Fibroblast of lung (primary cell): ENCODE measurements at regions not wholly inside any gene's neighbourhood (a gene's known extent, or its start where the extent isn't known, plus 50 kb on each side); places are given as distances from the start of the nearest gene placed in this dataset.
A peak's percentile ranks its signal among the peaks of the same experiment; 100 is the strongest.

Source experiments
- DNase-seq, 2 donors: peaks; one replicate each; pipeline versions ENCODE4 v3.0.0 to v3.0.0-alpha.2; 2010; ENCODE audit warnings: low read depth in 2 of 2
- H2AFZ ChIP-seq: 2 replicates; pipeline ENCODE4 v1.5.1; 2012; ENCODE audit warnings: low read length, control low read depth, inconsistent platforms
- H3K27ac ChIP-seq: 2 replicates; pipeline ENCODE4 v1.5.1; 2011; ENCODE audit warnings: low read length, control low read depth; ENCODE audit not compliant: insufficient read depth
- H3K27me3 ChIP-seq: 2 replicates; pipeline ENCODE4 v1.5.1; 2011; ENCODE audit warnings: mild to moderate bottlenecking, low read length; ENCODE audit not compliant: control insufficient read depth, insufficient read depth
- H3K36me3 ChIP-seq: 2 replicates; pipeline ENCODE4 v1.5.1; 2011; ENCODE audit warnings: low read length; ENCODE audit not compliant: control insufficient read depth, insufficient read depth
- H3K4me1 ChIP-seq: 2 replicates; pipeline ENCODE4 v1.5.1; 2011; ENCODE audit warnings: low read length; ENCODE audit not compliant: control insufficient read depth, insufficient read depth; ENCODE audit errors: extremely low read depth
- H3K4me2 ChIP-seq: 2 replicates; pipeline ENCODE4 v1.5.1; 2011; ENCODE audit warnings: low read length, control low read depth; ENCODE audit not compliant: insufficient read depth; ENCODE audit errors: extremely low read depth
- H3K4me3 ChIP-seq, 4 experiments: fragments of 200-600 bp in 1 of 4; sonication (generic) in 1 of 4; replicated peaks in 1 of 4; 2 replicates each; pipeline ENCODE4 v1.5.1; 2011 to 2016; ENCODE audit warnings: low read length in 4 of 4, low read depth in 3 of 4, mild to moderate bottlenecking in 3 of 4, control low read depth in 2 of 4, inconsistent platforms in 1 of 4, mixed read lengths in 1 of 4; ENCODE audit not compliant: insufficient read depth in 1 of 4; ENCODE audit errors: control extremely low read depth in 1 of 4
- H3K79me2 ChIP-seq: 2 replicates; pipeline ENCODE4 v1.5.1; 2012; ENCODE audit warnings: mild to moderate bottlenecking, low read length, inconsistent platforms; ENCODE audit not compliant: control insufficient read depth, insufficient read depth
- H3K9ac ChIP-seq: 2 replicates; pipeline ENCODE4 v1.5.1; 2011; ENCODE audit warnings: mild to moderate bottlenecking, low read length, control low read depth; ENCODE audit not compliant: insufficient read depth
- H3K9me3 ChIP-seq: 2 replicates; pipeline ENCODE4 v1.5.1; 2012; ENCODE audit warnings: low read depth, low read length; ENCODE audit not compliant: control insufficient read depth, insufficient read depth
- H4K20me1 ChIP-seq: 2 replicates; pipeline ENCODE4 v1.5.1; 2011; ENCODE audit warnings: low read length; ENCODE audit not compliant: control insufficient read depth, insufficient read depth; ENCODE audit errors: extremely low read depth
- CTCF ChIP-seq, 2 donors: IDR thresholded peaks in 1 of 2; conservative IDR thresholded peaks in 1 of 2; 1 replicate in 1 of 2; 2 replicates in 1 of 2; pipeline ENCODE4 v1.5.1; 2011 to 2012; ENCODE audit warnings: low read length in 2 of 2, control low read depth in 1 of 2, inconsistent platforms in 1 of 2, low read depth in 1 of 2, mild to moderate bottlenecking in 1 of 2
- EZH2 ChIP-seq: IDR thresholded peaks from 2 replicates; pipeline ENCODE4 v1.5.1; 2012; ENCODE audit warnings: low read length, control low read depth, mild to moderate bottlenecking; ENCODE audit errors: missing control alignments

GRCh38 chr1:147078606-147079399, 93.5 kb downstream of the PRKAB2 start:
- Histone ChIP-seq H3K27me3 (peaks cover 57% of the 10 kb centered on the region), H3K4me2 (no peak overlapping the region), H2AFZ (no peak overlapping the region), H3K4me1 (no peaks in the 10 kb centered on the region), H3K9ac (no peak overlapping the region), H3K9me3 (no peaks in the 10 kb centered on the region), H3K27ac (no peak overlapping the region), H3K36me3 (no peaks in the 10 kb centered on the region), H4K20me1 (no peaks in the 10 kb centered on the region), H3K4me3 (no peak overlapping the region), H3K79me2 (no peaks in the 10 kb centered on the region)
- no peak for DNase-seq
- TF ChIP-seq EZH2 (peak; percentile 87), CTCF (conservative IDR thresholded peaks at IDR 0.05 in 1 of 2, IDR thresholded peaks at IDR 0.05 in 1 of 2; ENCODE audit: low read depth in 1 of 2, low read length in 2 of 2) (no peak)

- no peak overlapping the region for H3K4me3 ChIP-seq
- H3K27me3 ChIP-seq, result peaks cover 52% of the 10 kb centered on the region
- no peak for DNase-seq
- no peaks in the 10 kb centered on the region for H3K79me2 ChIP-seq
- no peak overlapping the region for H3K4me2 ChIP-seq
- H3K36me3 ChIP-seq, result no peaks in the 10 kb centered on the region
- H3K4me1 ChIP-seq, result no peaks in the 10 kb centered on the region
- H4K20me1 ChIP-seq, result no peaks in the 10 kb centered on the region
- no peak overlapping the region for H2AFZ ChIP-seq
- H3K9ac ChIP-seq, result no peak overlapping the region
- H3K9me3 ChIP-seq, result no peaks in the 10 kb centered on the region
- H3K27ac ChIP-seq, result no peak overlapping the region
- TF ChIP-seq EZH2 (peak; percentile 70), CTCF (conservative IDR thresholded peaks at IDR 0.05 in 1 of 2, IDR thresholded peaks at IDR 0.05 in 1 of 2; ENCODE audit: low read depth in 1 of 2, low read length in 2 of 2) (no peak)
Observed at GRCh38 chr1:147077936-147078605, 94.2 kb downstream of the PRKAB2 start.

- DNase-seq, result no peak
- Histone ChIP-seq H4K20me1 (no peaks in the 10 kb centered on the region), H3K9me3 (no peaks in the 10 kb centered on the region), H2AFZ (no peak overlapping the region), H3K79me2 (no peaks in the 10 kb centered on the region), H3K4me1 (no peaks in the 10 kb centered on the region), H3K9ac (no peak overlapping the region), H3K27ac (no peak overlapping the region), H3K36me3 (no peaks in the 10 kb centered on the region), H3K27me3 (peaks cover 52% of the 10 kb centered on the region), H3K4me2 (no peak overlapping the region), H3K4me3 (no peak overlapping the region)
- no peak for TF ChIP-seq EZH2
- TF ChIP-seq CTCF (conservative IDR thresholded peaks at IDR 0.05 in 1 of 2, IDR thresholded peaks at IDR 0.05 in 1 of 2; ENCODE audit: low read depth in 1 of 2, low read length in 2 of 2), result no peak
Observed at GRCh38 chr1:147077523-147077922, 94.7 kb downstream of the PRKAB2 start.
